ENCODE measurements at regions not wholly inside any gene's neighbourhood (a gene's known extent, or its start where the extent isn't known, plus 50 kb on each side); places are given as distances from the start of the nearest gene placed in this dataset.

DNA sequence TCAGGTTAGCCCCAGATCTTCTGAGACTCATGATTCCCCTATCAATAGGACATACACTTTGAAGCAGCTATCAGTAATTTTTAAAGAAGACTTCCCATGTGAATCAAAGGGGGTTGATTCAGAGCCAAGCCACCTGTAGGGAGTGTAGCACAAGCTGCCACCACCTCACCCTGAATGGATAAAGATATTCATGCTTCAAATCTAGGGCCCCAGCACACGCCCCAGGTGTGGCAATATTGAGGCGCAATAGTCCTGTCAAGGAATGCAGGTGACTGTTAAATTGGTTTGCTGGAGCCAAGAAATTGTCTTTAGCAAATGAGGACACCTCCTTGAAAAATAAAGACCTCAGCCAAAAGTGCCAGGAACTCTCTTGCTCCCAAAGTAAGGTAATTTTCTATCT lies 404.4 kb downstream of the MAFB start:
- Mint-ChIP-seq H3K36me3 (peaks cover 24% of the 10 kb centered on the region), H3K4me1 (peaks cover 71% of the 10 kb centered on the region), H3K27me3 (ENCODE audit: low read depth) (no peaks in the 10 kb centered on the region), H3K27ac (no peak overlapping the region), H3K9me3 (no peaks in the 10 kb centered on the region), H3K4me3 (no peak overlapping the region)
- POLR2A ChIA-PET: no interaction called here
- TF ChIP-seq HMGXB4 (CRISPR knock-in tag; IDR thresholded peaks at IDR 0.05): no peak
- TF ChIP-seq, protein P1, sequence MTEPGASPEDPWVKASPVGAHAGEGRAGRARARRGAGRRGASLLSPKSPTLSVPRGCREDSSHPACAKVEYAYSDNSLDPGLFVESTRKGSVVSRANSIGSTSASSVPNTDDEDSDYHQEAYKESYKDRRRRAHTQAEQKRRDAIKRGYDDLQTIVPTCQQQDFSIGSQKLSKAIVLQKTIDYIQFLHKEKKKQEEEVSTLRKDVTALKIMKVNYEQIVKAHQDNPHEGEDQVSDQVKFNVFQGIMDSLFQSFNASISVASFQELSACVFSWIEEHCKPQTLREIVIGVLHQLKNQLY (CRISPR knock-in tag; IDR thresholded peaks at IDR 0.05): no peak
- no peak for TF ChIP-seq FOXJ3 (CRISPR knock-in tag; IDR thresholded peaks at IDR 0.05; ENCODE audit: borderline replicate concordance)
- TF ChIP-seq USF1 (CRISPR knock-in tag; IDR thresholded peaks at IDR 0.05): no peak
- TF ChIP-seq ZNF396 (CRISPR knock-in tag; IDR thresholded peaks at IDR 0.05; ENCODE audit: borderline replicate concordance): no peak
- TF ChIP-seq ZBTB21 (CRISPR knock-in tag; IDR thresholded peaks at IDR 0.05; ENCODE audit: borderline replicate concordance): no peak
- TF ChIP-seq ZNF425 (CRISPR knock-in tag; conservative IDR thresholded peaks at IDR 0.05): no peak
- TF ChIP-seq, protein P2, sequence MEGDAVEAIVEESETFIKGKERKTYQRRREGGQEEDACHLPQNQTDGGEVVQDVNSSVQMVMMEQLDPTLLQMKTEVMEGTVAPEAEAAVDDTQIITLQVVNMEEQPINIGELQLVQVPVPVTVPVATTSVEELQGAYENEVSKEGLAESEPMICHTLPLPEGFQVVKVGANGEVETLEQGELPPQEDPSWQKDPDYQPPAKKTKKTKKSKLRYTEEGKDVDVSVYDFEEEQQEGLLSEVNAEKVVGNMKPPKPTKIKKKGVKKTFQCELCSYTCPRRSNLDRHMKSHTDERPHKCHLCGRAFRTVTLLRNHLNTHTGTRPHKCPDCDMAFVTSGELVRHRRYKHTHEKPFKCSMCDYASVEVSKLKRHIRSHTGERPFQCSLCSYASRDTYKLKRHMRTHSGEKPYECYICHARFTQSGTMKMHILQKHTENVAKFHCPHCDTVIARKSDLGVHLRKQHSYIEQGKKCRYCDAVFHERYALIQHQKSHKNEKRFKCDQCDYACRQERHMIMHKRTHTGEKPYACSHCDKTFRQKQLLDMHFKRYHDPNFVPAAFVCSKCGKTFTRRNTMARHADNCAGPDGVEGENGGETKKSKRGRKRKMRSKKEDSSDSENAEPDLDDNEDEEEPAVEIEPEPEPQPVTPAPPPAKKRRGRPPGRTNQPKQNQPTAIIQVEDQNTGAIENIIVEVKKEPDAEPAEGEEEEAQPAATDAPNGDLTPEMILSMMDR (IDR thresholded peaks at IDR 0.05): no peak
- TF ChIP-seq ESRRA (CRISPR knock-in tag; IDR thresholded peaks at IDR 0.05; ENCODE audit: borderline replicate concordance): no peak
- no peak for TF ChIP-seq HMGA2 (CRISPR knock-in tag; IDR thresholded peaks at IDR 0.05)
- TF ChIP-seq NR2C2 (CRISPR knock-in tag; IDR thresholded peaks at IDR 0.05): no peak
- no peak for TF ChIP-seq MXD4 (CRISPR knock-in tag; IDR thresholded peaks at IDR 0.05; ENCODE audit: borderline replicate concordance)
- TF ChIP-seq ZNF121 (CRISPR knock-in tag; IDR thresholded peaks at IDR 0.05): no peak
- no peak for TF ChIP-seq NFYB (CRISPR knock-in tag; conservative IDR thresholded peaks at IDR 0.05; ENCODE audit: low read depth)
- TF ChIP-seq, protein P3, sequence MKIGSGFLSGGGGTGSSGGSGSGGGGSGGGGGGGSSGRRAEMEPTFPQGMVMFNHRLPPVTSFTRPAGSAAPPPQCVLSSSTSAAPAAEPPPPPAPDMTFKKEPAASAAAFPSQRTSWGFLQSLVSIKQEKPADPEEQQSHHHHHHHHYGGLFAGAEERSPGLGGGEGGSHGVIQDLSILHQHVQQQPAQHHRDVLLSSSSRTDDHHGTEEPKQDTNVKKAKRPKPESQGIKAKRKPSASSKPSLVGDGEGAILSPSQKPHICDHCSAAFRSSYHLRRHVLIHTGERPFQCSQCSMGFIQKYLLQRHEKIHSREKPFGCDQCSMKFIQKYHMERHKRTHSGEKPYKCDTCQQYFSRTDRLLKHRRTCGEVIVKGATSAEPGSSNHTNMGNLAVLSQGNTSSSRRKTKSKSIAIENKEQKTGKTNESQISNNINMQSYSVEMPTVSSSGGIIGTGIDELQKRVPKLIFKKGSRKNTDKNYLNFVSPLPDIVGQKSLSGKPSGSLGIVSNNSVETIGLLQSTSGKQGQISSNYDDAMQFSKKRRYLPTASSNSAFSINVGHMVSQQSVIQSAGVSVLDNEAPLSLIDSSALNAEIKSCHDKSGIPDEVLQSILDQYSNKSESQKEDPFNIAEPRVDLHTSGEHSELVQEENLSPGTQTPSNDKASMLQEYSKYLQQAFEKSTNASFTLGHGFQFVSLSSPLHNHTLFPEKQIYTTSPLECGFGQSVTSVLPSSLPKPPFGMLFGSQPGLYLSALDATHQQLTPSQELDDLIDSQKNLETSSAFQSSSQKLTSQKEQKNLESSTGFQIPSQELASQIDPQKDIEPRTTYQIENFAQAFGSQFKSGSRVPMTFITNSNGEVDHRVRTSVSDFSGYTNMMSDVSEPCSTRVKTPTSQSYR (CRISPR knock-in tag; IDR thresholded peaks at IDR 0.05): no peak
- TF ChIP-seq NR3C1 (CRISPR knock-in tag; conservative IDR thresholded peaks at IDR 0.05; ENCODE audit: low read depth): no peak
- TF ChIP-seq MYBL2 (CRISPR knock-in tag; IDR thresholded peaks at IDR 0.05): no peak
- TF ChIP-seq, protein P4, sequence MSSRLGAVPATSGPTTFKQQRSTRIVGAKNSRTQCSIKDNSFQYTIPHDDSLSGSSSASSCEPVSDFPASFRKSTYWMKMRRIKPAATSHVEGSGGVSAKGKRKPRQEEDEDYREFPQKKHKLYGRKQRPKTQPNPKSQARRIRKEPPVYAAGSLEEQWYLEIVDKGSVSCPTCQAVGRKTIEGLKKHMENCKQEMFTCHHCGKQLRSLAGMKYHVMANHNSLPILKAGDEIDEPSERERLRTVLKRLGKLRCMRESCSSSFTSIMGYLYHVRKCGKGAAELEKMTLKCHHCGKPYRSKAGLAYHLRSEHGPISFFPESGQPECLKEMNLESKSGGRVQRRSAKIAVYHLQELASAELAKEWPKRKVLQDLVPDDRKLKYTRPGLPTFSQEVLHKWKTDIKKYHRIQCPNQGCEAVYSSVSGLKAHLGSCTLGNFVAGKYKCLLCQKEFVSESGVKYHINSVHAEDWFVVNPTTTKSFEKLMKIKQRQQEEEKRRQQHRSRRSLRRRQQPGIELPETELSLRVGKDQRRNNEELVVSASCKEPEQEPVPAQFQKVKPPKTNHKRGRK (CRISPR knock-in tag; IDR thresholded peaks at IDR 0.05; ENCODE audit: borderline replicate concordance): no peak
- ATAC-seq: no peak
- CTCF ChIA-PET: interaction anchor here (1.6 kb wide), 1 partner anchor 158 kb away, joined by 4 read pairs; no protein-coding TSS in a partner anchor
- DNase-seq (ENCODE audit: low spot score): no peak

Measured in WTC11 (cell line).